Liver (tissue), 8 donors: ENCODE measurements at regions not wholly inside any gene's neighbourhood (a gene's known extent, or its start where the extent isn't known, plus 50 kb on each side); places are given as distances from the start of the nearest gene placed in this dataset.

ENCODE experiments used
- DNase-seq: peaks from one replicate; pipeline ENCODE4 v3.0.0-alpha.2; 2017; ENCODE audit warnings: low spot score
- H3K27ac ChIP-seq, 2 donors: one replicate each; pipeline ENCODE4 v1.7.0; 2013; ENCODE audit warnings: inconsistent platforms in 2 of 2, low read length in 2 of 2, control low read depth in 1 of 2, low read depth in 1 of 2, mild to moderate bottlenecking in 1 of 2
- H3K27me3 ChIP-seq, 4 donors: one replicate each; pipeline versions ENCODE4 v1.6.1 to v1.7.0; 2013; ENCODE audit warnings: low read length in 3 of 4, inconsistent platforms in 1 of 4, mild to moderate bottlenecking in 1 of 4, moderate library complexity in 1 of 4; ENCODE audit not compliant: control insufficient read depth in 4 of 4, insufficient read depth in 4 of 4
- H3K36me3 ChIP-seq, 4 donors: one replicate each; pipeline versions ENCODE4 v1.6.1 to v1.7.0; 2013; ENCODE audit warnings: low read length in 3 of 4, mild to moderate bottlenecking in 3 of 4, low read depth in 1 of 4, moderate library complexity in 1 of 4; ENCODE audit not compliant: control insufficient read depth in 4 of 4, insufficient read depth in 3 of 4
- H3K4me1 ChIP-seq, 4 donors: one replicate each; pipeline versions ENCODE4 v1.6.1 to v1.7.0; 2013; ENCODE audit warnings: low read length in 3 of 4, mild to moderate bottlenecking in 3 of 4, moderate library complexity in 1 of 4; ENCODE audit not compliant: control insufficient read depth in 4 of 4, insufficient read depth in 4 of 4
- H3K4me3 ChIP-seq, 3 donors: one replicate each; pipeline versions ENCODE4 v1.6.1 to v1.7.0; 2013; ENCODE audit warnings: low read length in 3 of 3, control low read depth in 1 of 3, low read depth in 1 of 3, mild to moderate bottlenecking in 1 of 3
- H3K9ac ChIP-seq, 2 donors: one replicate each; pipeline ENCODE4 v1.7.0; 2013; ENCODE audit warnings: low read length in 2 of 2, mild to moderate bottlenecking in 2 of 2, moderate library complexity in 2 of 2, control low read depth in 1 of 2, low read depth in 1 of 2
- H3K9me3 ChIP-seq, 4 donors: one replicate each; pipeline versions ENCODE4 v1.6.1 to v1.7.0; 2013; ENCODE audit warnings: low read length in 3 of 4; ENCODE audit not compliant: control insufficient read depth in 4 of 4
- ATF3 ChIP-seq: IDR thresholded peaks from 2 replicates; pipeline ENCODE4 v1.6.1; 2016; ENCODE audit warnings: antibody characterized with exemption
- CTCF ChIP-seq: fragments of 150-350 bp; IDR thresholded peaks from 2 replicates; pipeline ENCODE4 v1.5.1; 2017; ENCODE audit warnings: improper control_type of control experiment, low read depth, low read length; ENCODE audit not compliant: missing input control
- EGR1 ChIP-seq, 2 donors: IDR thresholded peaks; 2 replicates each; pipeline ENCODE4 v1.6.1; 2016 to 2018; ENCODE audit warnings: antibody characterized with exemption in 2 of 2, low read depth in 2 of 2
- FOXA1 ChIP-seq: IDR thresholded peaks from 2 replicates; pipeline ENCODE4 v1.6.1; 2016; ENCODE audit warnings: antibody characterized with exemption
- FOXA2 ChIP-seq: IDR thresholded peaks from 2 replicates; pipeline ENCODE4 v1.6.1; 2016; ENCODE audit warnings: antibody characterized with exemption
- GABPA ChIP-seq, 2 donors: IDR thresholded peaks in 1 of 2; conservative IDR thresholded peaks in 1 of 2; 2 replicates each; pipeline ENCODE4 v1.6.1; 2016; ENCODE audit warnings: antibody characterized with exemption in 2 of 2, mild to moderate bottlenecking in 1 of 2, moderate library complexity in 1 of 2
- HNF4A ChIP-seq, 2 donors: conservative IDR thresholded peaks; 2 replicates each; pipeline ENCODE4 v1.6.1; 2016; ENCODE audit warnings: antibody characterized with exemption in 2 of 2, mild to moderate bottlenecking in 2 of 2
- HNF4G ChIP-seq: IDR thresholded peaks from 2 replicates; pipeline ENCODE4 v1.6.1; 2016; ENCODE audit warnings: antibody characterized with exemption
- JUND ChIP-seq, 2 donors: IDR thresholded peaks; 2 replicates each; pipeline ENCODE4 v1.6.1; 2016; ENCODE audit warnings: antibody characterized with exemption in 2 of 2
- NR2F2 ChIP-seq: IDR thresholded peaks from 2 replicates; pipeline ENCODE4 v1.6.1; 2016; ENCODE audit warnings: antibody characterized with exemption
- RAD21 ChIP-seq, 2 donors: IDR thresholded peaks; 2 replicates each; pipeline ENCODE4 v1.6.1; 2016; ENCODE audit warnings: antibody characterized with exemption in 2 of 2, mild to moderate bottlenecking in 2 of 2
- RXRA ChIP-seq, 2 donors: IDR thresholded peaks; 2 replicates each; pipeline ENCODE4 v1.6.1; 2017 to 2018; ENCODE audit warnings: antibody characterized with exemption in 2 of 2, mild to moderate bottlenecking in 1 of 2
- SP1 ChIP-seq: IDR thresholded peaks from 2 replicates; pipeline ENCODE4 v1.6.1; 2018; ENCODE audit warnings: antibody characterized with exemption, mild to moderate bottlenecking
- TAF1 ChIP-seq: conservative IDR thresholded peaks from 2 replicates; pipeline ENCODE4 v1.6.1; 2016; ENCODE audit warnings: antibody characterized with exemption, mild to moderate bottlenecking
- YY1 ChIP-seq: IDR thresholded peaks from 2 replicates; pipeline ENCODE4 v1.6.1; 2016; ENCODE audit warnings: antibody characterized with exemption, mild to moderate bottlenecking
- ZBTB33 ChIP-seq: IDR thresholded peaks from 2 replicates; pipeline ENCODE4 v1.6.1; 2016; ENCODE audit warnings: antibody characterized with exemption
- WGBS: extraction: QIAGEN DNeasy Blood & Tissue Kit; methylation state at CpG from one replicate; pipeline ENCODE4 v1.1.7; 2013; 5-methylcytosine and 5-hydroxymethylcytosine counted together
- TF ChIP-seq, protein P1 (sequence below): IDR thresholded peaks from 2 replicates; pipeline ENCODE4 v1.6.1; 2016; ENCODE audit warnings: antibody characterized with exemption, mild to moderate bottlenecking
- donor health status: healthy.
- donor health status: healthy.
- donor health status: healthy.
- donor health status: healthy.
- donor health status: healthy.

DNA sequence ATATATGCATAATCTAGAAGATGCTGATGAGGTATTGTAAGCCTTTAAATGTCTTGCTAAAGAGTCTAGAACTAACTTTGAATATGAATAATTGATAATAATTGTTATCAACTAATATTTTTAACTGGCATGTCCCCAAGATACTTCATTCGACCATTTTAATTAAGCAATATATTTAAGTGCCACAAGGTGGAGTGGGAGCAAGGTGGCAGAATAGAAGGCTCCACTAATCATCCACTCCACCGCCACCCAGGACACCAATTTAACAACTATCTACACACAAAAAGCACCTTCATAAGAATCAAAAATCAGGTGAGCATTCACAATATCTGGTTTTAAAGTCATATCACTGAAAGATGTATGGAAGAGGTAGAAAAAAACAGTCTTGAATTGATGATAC lies 409.6 kb downstream of the SEC23A start:
- Histone ChIP-seq H3K4me3 (no peak overlapping the region), H3K27ac (no peak overlapping the region), H3K27me3 (no peaks in the 10 kb centered on the region), H3K4me1 (no peaks in the 10 kb centered on the region), H3K9me3 (peaks cover 0 to 5% (median 0%) of the 10 kb centered on the region in 4 donors), H3K9ac (no peak overlapping the region), H3K36me3 (no peaks in the 10 kb centered on the region)
- no peak for TF ChIP-seq TAF1
- no peak for TF ChIP-seq HNF4G
- no peak for TF ChIP-seq HNF4A (conservative IDR thresholded peaks at IDR 0.05)
- TF ChIP-seq ZBTB33, result no peak
- no peak for TF ChIP-seq NR2F2
- TF ChIP-seq, protein P1, sequence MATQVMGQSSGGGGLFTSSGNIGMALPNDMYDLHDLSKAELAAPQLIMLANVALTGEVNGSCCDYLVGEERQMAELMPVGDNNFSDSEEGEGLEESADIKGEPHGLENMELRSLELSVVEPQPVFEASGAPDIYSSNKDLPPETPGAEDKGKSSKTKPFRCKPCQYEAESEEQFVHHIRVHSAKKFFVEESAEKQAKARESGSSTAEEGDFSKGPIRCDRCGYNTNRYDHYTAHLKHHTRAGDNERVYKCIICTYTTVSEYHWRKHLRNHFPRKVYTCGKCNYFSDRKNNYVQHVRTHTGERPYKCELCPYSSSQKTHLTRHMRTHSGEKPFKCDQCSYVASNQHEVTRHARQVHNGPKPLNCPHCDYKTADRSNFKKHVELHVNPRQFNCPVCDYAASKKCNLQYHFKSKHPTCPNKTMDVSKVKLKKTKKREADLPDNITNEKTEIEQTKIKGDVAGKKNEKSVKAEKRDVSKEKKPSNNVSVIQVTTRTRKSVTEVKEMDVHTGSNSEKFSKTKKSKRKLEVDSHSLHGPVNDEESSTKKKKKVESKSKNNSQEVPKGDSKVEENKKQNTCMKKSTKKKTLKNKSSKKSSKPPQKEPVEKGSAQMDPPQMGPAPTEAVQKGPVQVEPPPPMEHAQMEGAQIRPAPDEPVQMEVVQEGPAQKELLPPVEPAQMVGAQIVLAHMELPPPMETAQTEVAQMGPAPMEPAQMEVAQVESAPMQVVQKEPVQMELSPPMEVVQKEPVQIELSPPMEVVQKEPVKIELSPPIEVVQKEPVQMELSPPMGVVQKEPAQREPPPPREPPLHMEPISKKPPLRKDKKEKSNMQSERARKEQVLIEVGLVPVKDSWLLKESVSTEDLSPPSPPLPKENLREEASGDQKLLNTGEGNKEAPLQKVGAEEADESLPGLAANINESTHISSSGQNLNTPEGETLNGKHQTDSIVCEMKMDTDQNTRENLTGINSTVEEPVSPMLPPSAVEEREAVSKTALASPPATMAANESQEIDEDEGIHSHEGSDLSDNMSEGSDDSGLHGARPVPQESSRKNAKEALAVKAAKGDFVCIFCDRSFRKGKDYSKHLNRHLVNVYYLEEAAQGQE, result no peak
- TF ChIP-seq GABPA (IDR thresholded peaks at IDR 0.05 in 1 of 2, conservative IDR thresholded peaks at IDR 0.05 in 1 of 2), result no peak
- no peak for TF ChIP-seq SP1
- no peak for TF ChIP-seq RAD21 (IDR thresholded peaks at IDR 0.05)
- no peak for TF ChIP-seq RXRA (IDR thresholded peaks at IDR 0.05)
- no peak for TF ChIP-seq ATF3
- no peak for TF ChIP-seq FOXA1
- no peak for TF ChIP-seq JUND (IDR thresholded peaks at IDR 0.05)
- TF ChIP-seq FOXA2, result no peak
- no peak for TF ChIP-seq CTCF
- TF ChIP-seq EGR1 (IDR thresholded peaks at IDR 0.05; ENCODE audit: low read depth in 2 of 2), result no peak
- 82% methylated on average over 2 of the region's 2 CpGs for WGBS
- DNase-seq, result no peak

DNA sequence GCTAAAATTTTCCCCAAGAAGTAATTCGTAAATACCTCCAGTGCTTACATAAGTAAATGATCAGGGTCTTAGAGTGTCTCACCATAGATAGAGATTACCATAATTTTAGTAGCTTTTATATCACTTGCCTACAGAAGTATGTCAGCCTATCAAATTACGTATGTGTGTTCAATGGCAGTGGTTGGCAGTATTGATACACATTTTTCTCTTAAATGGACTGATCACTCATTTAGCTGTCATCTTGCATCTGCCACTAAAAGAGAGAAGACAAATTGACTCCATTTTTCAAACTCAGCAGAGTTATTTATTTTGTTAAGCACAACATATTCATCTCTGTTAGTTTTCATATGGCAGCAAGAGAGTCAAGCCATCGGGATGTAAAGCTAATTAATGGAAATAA lies 413.1 kb upstream of the CLEC14A start:
- Histone ChIP-seq H3K9ac (no peak overlapping the region), H3K27me3 (no peaks in the 10 kb centered on the region), H3K4me1 (no peaks in the 10 kb centered on the region), H3K36me3 (no peaks in the 10 kb centered on the region), H3K27ac (no peak overlapping the region), H3K9me3 (no peaks in the 10 kb centered on the region), H3K4me3 (no peak overlapping the region)
- no peak for TF ChIP-seq CTCF
- TF ChIP-seq YY1, result no peak
- no peak for DNase-seq
- WGBS, result 86% methylated on average over 3 of the region's 3 CpGs
